ENCODE measurements at regions not wholly inside any gene's neighbourhood (a gene's known extent, or its start where the extent isn't known, plus 50 kb on each side); places are given as distances from the start of the nearest gene placed in this dataset.
A peak's percentile ranks its signal among the peaks of the same experiment; 100 is the strongest.

DNA sequence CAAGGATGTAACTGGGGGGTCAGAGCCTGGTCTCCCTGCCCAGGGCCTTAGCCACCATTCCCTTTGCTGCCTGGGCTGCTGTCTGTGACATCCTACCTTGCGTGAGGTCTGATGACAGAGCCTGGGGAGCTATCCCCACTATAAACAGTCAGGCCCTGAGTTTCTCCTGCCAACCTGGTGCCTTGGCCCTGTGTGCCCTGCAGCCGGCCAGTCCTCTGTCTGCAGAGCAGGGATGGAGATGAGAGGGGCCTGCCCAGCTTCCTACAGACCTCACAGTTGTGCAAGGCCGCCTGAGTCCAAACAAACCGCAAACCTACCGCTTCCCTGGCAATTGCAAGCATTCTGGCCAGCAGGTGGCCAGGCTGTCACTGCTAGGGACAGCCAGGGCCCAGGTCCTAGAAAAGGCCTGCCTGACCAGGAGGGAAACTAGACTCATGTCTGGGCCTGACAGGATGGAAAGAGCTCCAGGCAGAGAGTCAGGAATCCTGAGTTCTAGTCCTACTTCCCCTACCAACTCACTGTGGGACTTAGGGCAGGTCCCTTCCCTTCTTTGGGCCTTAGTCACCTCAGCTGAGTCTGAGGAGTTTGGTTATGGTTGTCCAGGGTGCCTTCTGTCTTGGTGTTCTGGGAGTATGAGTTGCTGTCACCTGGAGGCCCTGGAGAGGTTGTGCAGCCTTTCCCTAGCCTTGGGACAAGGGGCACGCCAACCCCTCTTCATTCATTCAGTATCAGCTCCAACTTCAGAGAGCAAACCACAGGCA lies 86.2 kb downstream of the VEGFA start:
- TF ChIP-seq CBX3 (IDR thresholded peaks at IDR 0.05; ENCODE audit: borderline replicate concordance, low read depth) (no peak), SIN3A (IDR thresholded peaks at IDR 0.05; ENCODE audit: low read depth, low read length) (no peak), BHLHE40 (IDR thresholded peaks at IDR 0.05; ENCODE audit: borderline replicate concordance in 1 of 2, low read depth in 2 of 2, low read length in 1 of 2) (no peak), NFIC (IDR thresholded peaks at IDR 0.05; ENCODE audit: low read depth, low read length) (no peak), CBX5 (IDR thresholded peaks at IDR 0.05; ENCODE audit: low read depth) (no peak)
- TF ChIP-seq, protein P1, sequence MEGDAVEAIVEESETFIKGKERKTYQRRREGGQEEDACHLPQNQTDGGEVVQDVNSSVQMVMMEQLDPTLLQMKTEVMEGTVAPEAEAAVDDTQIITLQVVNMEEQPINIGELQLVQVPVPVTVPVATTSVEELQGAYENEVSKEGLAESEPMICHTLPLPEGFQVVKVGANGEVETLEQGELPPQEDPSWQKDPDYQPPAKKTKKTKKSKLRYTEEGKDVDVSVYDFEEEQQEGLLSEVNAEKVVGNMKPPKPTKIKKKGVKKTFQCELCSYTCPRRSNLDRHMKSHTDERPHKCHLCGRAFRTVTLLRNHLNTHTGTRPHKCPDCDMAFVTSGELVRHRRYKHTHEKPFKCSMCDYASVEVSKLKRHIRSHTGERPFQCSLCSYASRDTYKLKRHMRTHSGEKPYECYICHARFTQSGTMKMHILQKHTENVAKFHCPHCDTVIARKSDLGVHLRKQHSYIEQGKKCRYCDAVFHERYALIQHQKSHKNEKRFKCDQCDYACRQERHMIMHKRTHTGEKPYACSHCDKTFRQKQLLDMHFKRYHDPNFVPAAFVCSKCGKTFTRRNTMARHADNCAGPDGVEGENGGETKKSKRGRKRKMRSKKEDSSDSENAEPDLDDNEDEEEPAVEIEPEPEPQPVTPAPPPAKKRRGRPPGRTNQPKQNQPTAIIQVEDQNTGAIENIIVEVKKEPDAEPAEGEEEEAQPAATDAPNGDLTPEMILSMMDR (IDR thresholded peaks at IDR 0.05 in 2 of 3, conservative IDR thresholded peaks at IDR 0.05 in 1 of 3; ENCODE audit: control insufficient read depth in 2 of 3, extremely low read depth in 1 of 3, insufficient read depth in 1 of 3, low read depth in 3 of 3, low read length in 3 of 3) = peak in 2 of 3 experiments; percentile 13 to 28; a peak in 3 of 6 replicates
